C4-2B (cell line): ENCODE measurements at regions not wholly inside any gene's neighbourhood (a gene's known extent, or its start where the extent isn't known, plus 50 kb on each side); places are given as distances from the start of the nearest gene placed in this dataset.
"Not testable (repeated sequence)": the region's sequence is repeated elsewhere in the genome, so short reads cannot be mapped to it uniquely, and the experiment has no call there.

ENCODE experiments used
- H3K27ac ChIP-seq: fragments of 450-650 bp; 2 replicates; pipeline ENCODE4 v1.5.1; 2017
- CTCF ChIP-seq: fragments of 450-650 bp; conservative IDR thresholded peaks from 2 replicates; pipeline ENCODE4 v1.5.1; 2017; ENCODE audit warnings: mild to moderate bottlenecking
- ZFX ChIP-seq: fragments of 450-650 bp; IDR thresholded peaks from 2 replicates; pipeline ENCODE4 v1.6.1; 2017

- H3K27ac ChIP-seq, result no peak overlapping the region
- TF ChIP-seq ZFX (no peak), CTCF (no peak)
Observed at GRCh38 chr18:1075322-1075721, 170.7 kb downstream of the ADCYAP1 start.

- no peak overlapping the region for H3K27ac ChIP-seq
- TF ChIP-seq ZFX, result no peak
- TF ChIP-seq CTCF, result no peak
Observed at GRCh38 chr18:1075876-1076275, 171.2 kb downstream of the ADCYAP1 start.

- H3K27ac ChIP-seq, result no peak overlapping the region
- TF ChIP-seq CTCF (no peak), ZFX (no peak)
Observed at GRCh38 chr18:1078301-1078700, 173.6 kb downstream of the ADCYAP1 start.

- not testable (repeated sequence) for H3K27ac ChIP-seq
Observed at GRCh38 chr18:1083675-1084074, 179.0 kb downstream of the ADCYAP1 start.

- no peak overlapping the region for H3K27ac ChIP-seq
- TF ChIP-seq ZFX (no peak), CTCF (no peak)
Observed at GRCh38 chr18:1090758-1091157, 186.1 kb downstream of the ADCYAP1 start.

GRCh38 chr18:1092228-1092627 is 187.6 kb downstream of the ADCYAP1 start:
- H3K27ac ChIP-seq, result no peak overlapping the region
- no peak for TF ChIP-seq CTCF
- TF ChIP-seq ZFX, result no peak

GRCh38 chr18:1094409-1094808 is 189.7 kb downstream of the ADCYAP1 start:
- no peak overlapping the region for H3K27ac ChIP-seq

GRCh38 chr18:1097991-1098735 is 193.5 kb downstream of the ADCYAP1 start:
- not testable (repeated sequence) for H3K27ac ChIP-seq

More at GRCh38 chr18:1094409-1094808, 189.7 kb downstream of the ADCYAP1 start:
- TF ChIP-seq CTCF, result no peak
